PC-3 (cell line): ENCODE measurements at regions not wholly inside any gene's neighbourhood (a gene's known extent, or its start where the extent isn't known, plus 50 kb on each side); places are given as distances from the start of the nearest gene placed in this dataset.

Experiments used
- ATAC-seq: fragments of 200-7000 bp; cut with Tn5 transposase; 2 replicates; pipeline ENCODE4 v1.9.1; 2020; ENCODE audit warnings: mild to moderate bottlenecking, moderate library complexity
- BruUV-seq: library from RNA; stranded (reverse); fragments of 400-500 nt; replicated peaks from 2 replicates; lab custom pipeline; 2021; lab: Mats Ljungman, UMichigan
- CTCF ChIA-PET: fragments of 300-600 bp; sonication (Branson Sonifier 250); formaldehyde crosslinking; loops from one replicate; lab custom pipeline; 2022; ENCODE audit warnings: antibody characterized with exemption; lab: Charles Lee
- POLR2A ChIA-PET: fragments of 300-600 bp; sonication (Branson Sonifier 250); formaldehyde crosslinking; loops from one replicate; lab custom pipeline; 2022; ENCODE audit warnings: antibody characterized with exemption; ENCODE audit not compliant: unreplicated experiment; lab: Charles Lee
- DNase-seq: peaks from one replicate; pipeline ENCODE4 v3.0.0-alpha.2; 2015
- H2AFZ ChIP-seq: fragments of 300-600 bp; sonication (generic); 2 replicates; pipeline ENCODE4 v1.6.0; 2016; ENCODE audit warnings: antibody characterized with exemption, low read length
- H3F3A ChIP-seq: fragments of 300-600 bp; sonication (generic); one replicate; pipeline ENCODE4 v1.6.0; 2017; ENCODE audit warnings: antibody characterized with exemption, low read length, control low read depth, mild to moderate bottlenecking; ENCODE audit not compliant: unreplicated experiment
- H3K27ac ChIP-seq: fragments of 300-600 bp; sonication (generic); 2 replicates; pipeline ENCODE4 v1.5.1; 2016; ENCODE audit warnings: mild to moderate bottlenecking, low read length
- H3K27me3 ChIP-seq: fragments of 300-600 bp; sonication (generic); 2 replicates; pipeline ENCODE4 v1.6.1; 2016; ENCODE audit warnings: low read length, mixed read lengths
- H3K36me3 ChIP-seq: fragments of 300-600 bp; sonication (generic); 2 replicates; pipeline ENCODE4 v1.6.1; 2016; ENCODE audit warnings: low read depth, mixed run types, low read length, mixed read lengths
- H3K4me1 ChIP-seq: fragments of 300-600 bp; sonication (generic); 2 replicates; pipeline ENCODE4 v1.5.1; 2016; ENCODE audit warnings: low read length; ENCODE audit not compliant: insufficient read depth
- H3K4me2 ChIP-seq: fragments of 300-600 bp; sonication (generic); 2 replicates; pipeline ENCODE4 v1.6.0; 2016; ENCODE audit warnings: low read length
- H3K4me3 ChIP-seq: fragments of 300-600 bp; sonication (generic); 2 replicates; pipeline ENCODE4 v1.5.1; 2016; ENCODE audit warnings: mild to moderate bottlenecking, low read length, mixed read lengths
- H3K79me2 ChIP-seq: fragments of 300-600 bp; sonication (generic); 2 replicates; pipeline ENCODE4 v1.6.1; 2017; ENCODE audit warnings: low read length, mixed read lengths
- H3K9ac ChIP-seq: fragments of 300-600 bp; sonication (generic); 2 replicates; pipeline ENCODE4 v1.6.0; 2016; ENCODE audit warnings: mild to moderate bottlenecking, low read length
- H3K9me2 ChIP-seq: fragments of 300-600 bp; sonication (generic); replicated peaks from 2 replicates; pipeline ENCODE4 v1.6.1; 2016; ENCODE audit warnings: mixed run types, low read length, mixed read lengths
- H3K9me3 ChIP-seq: fragments of 300-600 bp; sonication (generic); 2 replicates; pipeline ENCODE4 v1.6.1; 2016; ENCODE audit warnings: low read length, mixed read lengths
- H4K20me1 ChIP-seq: fragments of 300-600 bp; sonication (generic); 2 replicates; pipeline ENCODE4 v1.6.1; 2016; ENCODE audit warnings: low read length, mixed read lengths
- EZH2 ChIP-seq: fragments of 300-600 bp; sonication (generic); IDR thresholded peaks from one replicate; pipeline ENCODE4 v1.6.1; 2017; ENCODE audit warnings: antibody characterized with exemption, mild to moderate bottlenecking, low read length; ENCODE audit not compliant: unreplicated experiment
- EZH2phosphoT487 ChIP-seq: fragments of 300-600 bp; sonication (generic); IDR thresholded peaks from 2 replicates; pipeline ENCODE4 v1.6.1; 2018; ENCODE audit warnings: mild to moderate bottlenecking, antibody characterized with exemption, low read length, borderline replicate concordance
- intact Hi-C: fragments of 100-400 bp; cut with micrococcal nuclease; formaldehyde crosslinking; loops from 2 replicates; pipeline ENCODE4 v1.9.0; 2023
- TF ChIP-seq, protein P1 (sequence below): fragments of 300-600 bp; sonication (generic); conservative IDR thresholded peaks from 2 replicates; pipeline ENCODE4 v1.5.1; 2017; ENCODE audit warnings: antibody characterized with exemption, low read depth, mild to moderate bottlenecking, low read length

- Histone ChIP-seq H3K36me3 (no peaks in the 10 kb centered on the region), H3K27ac (no peak overlapping the region), H3K4me3 (no peak overlapping the region), H3F3A (no peaks in the 10 kb centered on the region), H3K9me2 (no peaks in the 10 kb centered on the region), H3K27me3 (no peaks in the 10 kb centered on the region), H2AFZ (no peak overlapping the region), H4K20me1 (no peaks in the 10 kb centered on the region), H3K4me2 (no peak overlapping the region), H3K9ac (no peak overlapping the region), H3K79me2 (no peaks in the 10 kb centered on the region), H3K9me3 (no peaks in the 10 kb centered on the region), H3K4me1 (no peaks in the 10 kb centered on the region)
- ChIA-PET POLR2A (no interaction called here), CTCF (no interaction called here)
- no TSS peak for BruUV-seq
- TF ChIP-seq EZH2 (no peak), EZH2phosphoT487 (no peak)
- TF ChIP-seq, protein P1, sequence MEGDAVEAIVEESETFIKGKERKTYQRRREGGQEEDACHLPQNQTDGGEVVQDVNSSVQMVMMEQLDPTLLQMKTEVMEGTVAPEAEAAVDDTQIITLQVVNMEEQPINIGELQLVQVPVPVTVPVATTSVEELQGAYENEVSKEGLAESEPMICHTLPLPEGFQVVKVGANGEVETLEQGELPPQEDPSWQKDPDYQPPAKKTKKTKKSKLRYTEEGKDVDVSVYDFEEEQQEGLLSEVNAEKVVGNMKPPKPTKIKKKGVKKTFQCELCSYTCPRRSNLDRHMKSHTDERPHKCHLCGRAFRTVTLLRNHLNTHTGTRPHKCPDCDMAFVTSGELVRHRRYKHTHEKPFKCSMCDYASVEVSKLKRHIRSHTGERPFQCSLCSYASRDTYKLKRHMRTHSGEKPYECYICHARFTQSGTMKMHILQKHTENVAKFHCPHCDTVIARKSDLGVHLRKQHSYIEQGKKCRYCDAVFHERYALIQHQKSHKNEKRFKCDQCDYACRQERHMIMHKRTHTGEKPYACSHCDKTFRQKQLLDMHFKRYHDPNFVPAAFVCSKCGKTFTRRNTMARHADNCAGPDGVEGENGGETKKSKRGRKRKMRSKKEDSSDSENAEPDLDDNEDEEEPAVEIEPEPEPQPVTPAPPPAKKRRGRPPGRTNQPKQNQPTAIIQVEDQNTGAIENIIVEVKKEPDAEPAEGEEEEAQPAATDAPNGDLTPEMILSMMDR = no peak
- intact Hi-C loops = no loop called here
- DNase-seq (no peak), ATAC-seq (no peak)
Measured at GRCh38 chr15:95417761-95418160, 912.7 kb upstream of the NR2F2 start.

GRCh38 chr15:95422255-95422654 lies 908.2 kb upstream of the NR2F2 start:
- Histone ChIP-seq H3K4me1 (no peaks in the 10 kb centered on the region), H3K79me2 (no peaks in the 10 kb centered on the region), H3K9me3 (no peaks in the 10 kb centered on the region), H3K4me3 (no peak overlapping the region), H3K27ac (no peak overlapping the region), H4K20me1 (no peaks in the 10 kb centered on the region), H3F3A (no peaks in the 10 kb centered on the region), H3K9ac (no peak overlapping the region), H3K27me3 (no peaks in the 10 kb centered on the region), H3K36me3 (no peaks in the 10 kb centered on the region), H3K9me2 (no peaks in the 10 kb centered on the region), H3K4me2 (no peak overlapping the region), H2AFZ (no peak overlapping the region)
- intact Hi-C loops = no loop called here
- DNase-seq (no peak), ATAC-seq (no peak)
- CTCF ChIA-PET = no interaction called here
- BruUV-seq = no TSS peak
- POLR2A ChIA-PET = no interaction called here
- TF ChIP-seq, protein P1 = no peak
- TF ChIP-seq EZH2 (no peak), EZH2phosphoT487 (no peak)

- Histone ChIP-seq H3K9me3 (no peaks in the 10 kb centered on the region), H3K9me2 (no peaks in the 10 kb centered on the region), H3K9ac (no peak overlapping the region), H3K4me3 (no peak overlapping the region), H3K4me1 (no peaks in the 10 kb centered on the region), H4K20me1 (no peaks in the 10 kb centered on the region), H3K36me3 (no peaks in the 10 kb centered on the region), H3K4me2 (no peak overlapping the region), H2AFZ (no peak overlapping the region), H3K27me3 (no peaks in the 10 kb centered on the region), H3F3A (no peaks in the 10 kb centered on the region), H3K79me2 (no peaks in the 10 kb centered on the region), H3K27ac (no peak overlapping the region)
- DNase-seq (no peak), ATAC-seq (no peak)
- POLR2A ChIA-PET = interaction anchor here (0.6 kb wide), 1 partner anchor 215 kb away, joined by 3 read pairs; no protein-coding TSS in a partner anchor
- intact Hi-C loops = no loop called here
- CTCF ChIA-PET = no interaction called here
- TF ChIP-seq, protein P1 = no peak
- TF ChIP-seq EZH2 = no peak
- no peak for TF ChIP-seq EZH2phosphoT487
- BruUV-seq = no TSS peak
Measured at GRCh38 chr15:95425859-95426258, 904.6 kb upstream of the NR2F2 start.
